Peyer's patch (tissue), 4 donors: ENCODE measurements at regions not wholly inside any gene's neighbourhood (a gene's known extent, or its start where the extent isn't known, plus 50 kb on each side); places are given as distances from the start of the nearest gene placed in this dataset.

ENCODE experiments used
- POLR2A ChIP-seq, 2 donors: fragments of 450-650 bp; IDR thresholded peaks; one replicate each; pipeline ENCODE4 v1.5.1; 2017; ENCODE audit warnings: antibody characterized with exemption in 2 of 2, mild to moderate bottlenecking in 2 of 2, moderate library complexity in 2 of 2
- TF ChIP-seq, protein P1 (sequence below), 6 experiments: fragments of 450-650 bp in 4 of 6; fragments of 200-600 bp in 2 of 6; sonication (generic) in 1 of 6; IDR thresholded peaks; one replicate each; pipeline ENCODE4 v1.5.1; 2017 to 2019; ENCODE audit warnings: antibody characterized with exemption in 6 of 6, mild to moderate bottlenecking in 3 of 6, moderate library complexity in 1 of 6

DNA sequence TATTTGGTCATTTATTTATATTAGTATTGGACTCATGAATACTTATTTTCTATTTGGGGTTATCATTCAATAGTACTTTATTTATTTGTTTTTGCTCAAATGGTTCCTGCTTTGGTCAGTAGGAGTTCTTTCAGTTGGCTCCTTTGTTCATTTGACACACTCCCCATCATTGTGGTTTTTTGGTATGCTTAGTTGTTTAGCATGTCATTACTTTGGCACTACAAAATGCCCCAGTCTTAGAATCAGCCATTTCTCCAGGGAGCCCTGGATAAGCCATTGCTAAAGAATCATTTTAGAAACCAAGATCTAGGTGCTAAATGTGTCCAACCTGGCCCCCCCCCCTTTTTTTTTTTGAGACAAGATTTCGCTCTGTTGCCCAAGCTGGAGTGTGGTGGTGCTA lies 61.7 kb upstream of the MRPS6 start:
- TF ChIP-seq, protein P1, sequence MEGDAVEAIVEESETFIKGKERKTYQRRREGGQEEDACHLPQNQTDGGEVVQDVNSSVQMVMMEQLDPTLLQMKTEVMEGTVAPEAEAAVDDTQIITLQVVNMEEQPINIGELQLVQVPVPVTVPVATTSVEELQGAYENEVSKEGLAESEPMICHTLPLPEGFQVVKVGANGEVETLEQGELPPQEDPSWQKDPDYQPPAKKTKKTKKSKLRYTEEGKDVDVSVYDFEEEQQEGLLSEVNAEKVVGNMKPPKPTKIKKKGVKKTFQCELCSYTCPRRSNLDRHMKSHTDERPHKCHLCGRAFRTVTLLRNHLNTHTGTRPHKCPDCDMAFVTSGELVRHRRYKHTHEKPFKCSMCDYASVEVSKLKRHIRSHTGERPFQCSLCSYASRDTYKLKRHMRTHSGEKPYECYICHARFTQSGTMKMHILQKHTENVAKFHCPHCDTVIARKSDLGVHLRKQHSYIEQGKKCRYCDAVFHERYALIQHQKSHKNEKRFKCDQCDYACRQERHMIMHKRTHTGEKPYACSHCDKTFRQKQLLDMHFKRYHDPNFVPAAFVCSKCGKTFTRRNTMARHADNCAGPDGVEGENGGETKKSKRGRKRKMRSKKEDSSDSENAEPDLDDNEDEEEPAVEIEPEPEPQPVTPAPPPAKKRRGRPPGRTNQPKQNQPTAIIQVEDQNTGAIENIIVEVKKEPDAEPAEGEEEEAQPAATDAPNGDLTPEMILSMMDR (IDR thresholded peaks at IDR 0.05), result no peak
- TF ChIP-seq POLR2A (IDR thresholded peaks at IDR 0.05), result no peak
